Glutamatergic neuron (in vitro differentiated cells): ENCODE measurements at regions not wholly inside any gene's neighbourhood (a gene's known extent, or its start where the extent isn't known, plus 50 kb on each side); places are given as distances from the start of the nearest gene placed in this dataset.

ENCODE experiments used
- DNase-seq: peaks from one replicate; pipeline ENCODE4 v3.0.0; 2022
- H3K27ac Mint-ChIP-seq: one replicate; pipeline ENCODE4 v1.8.0; 2020; ENCODE audit warnings: mild to moderate bottlenecking, mixed read lengths, inconsistent platforms; ENCODE audit not compliant: unreplicated experiment
- H3K27me3 Mint-ChIP-seq: one replicate; pipeline ENCODE4 v1.8.0; 2020; ENCODE audit warnings: mild to moderate bottlenecking, moderate library complexity, mixed read lengths, inconsistent platforms; ENCODE audit not compliant: unreplicated experiment
- H3K36me3 Mint-ChIP-seq: one replicate; pipeline ENCODE4 v1.8.0; 2020; ENCODE audit warnings: mild to moderate bottlenecking, mixed read lengths, inconsistent platforms; ENCODE audit not compliant: unreplicated experiment
- H3K4me1 Mint-ChIP-seq: one replicate; pipeline ENCODE4 v1.8.0; 2020; ENCODE audit warnings: mild to moderate bottlenecking, low read depth, mixed read lengths, inconsistent platforms; ENCODE audit not compliant: unreplicated experiment
- H3K4me3 Mint-ChIP-seq: one replicate; pipeline ENCODE4 v1.8.0; 2020; ENCODE audit warnings: mild to moderate bottlenecking, mixed read lengths, inconsistent platforms; ENCODE audit not compliant: unreplicated experiment
- H3K9me3 Mint-ChIP-seq: one replicate; pipeline ENCODE4 v1.8.0; 2020; ENCODE audit warnings: mild to moderate bottlenecking, moderate library complexity, mixed read lengths, inconsistent platforms; ENCODE audit not compliant: unreplicated experiment
- CTCF ChIP-seq: fragments of 200-600 bp; sonication (generic); IDR thresholded peaks from one replicate; pipeline ENCODE4 v1.5.0; 2021; ENCODE audit not compliant: partially characterized antibody, unreplicated experiment

- H3K36me3 Mint-ChIP-seq: no peaks in the 10 kb centered on the region
- no peak for TF ChIP-seq CTCF
- peaks cover 11% of the 10 kb centered on the region for H3K27me3 Mint-ChIP-seq
- H3K4me3 Mint-ChIP-seq: no peak overlapping the region
- H3K4me1 Mint-ChIP-seq: peaks cover 9% of the 10 kb centered on the region
- DNase-seq: no peak
- H3K9me3 Mint-ChIP-seq: peaks cover 5% of the 10 kb centered on the region
- H3K27ac Mint-ChIP-seq: no peak overlapping the region
Observed at GRCh38 chr9:129254566-129255287, 76.7 kb upstream of the IER5L start.

DNA sequence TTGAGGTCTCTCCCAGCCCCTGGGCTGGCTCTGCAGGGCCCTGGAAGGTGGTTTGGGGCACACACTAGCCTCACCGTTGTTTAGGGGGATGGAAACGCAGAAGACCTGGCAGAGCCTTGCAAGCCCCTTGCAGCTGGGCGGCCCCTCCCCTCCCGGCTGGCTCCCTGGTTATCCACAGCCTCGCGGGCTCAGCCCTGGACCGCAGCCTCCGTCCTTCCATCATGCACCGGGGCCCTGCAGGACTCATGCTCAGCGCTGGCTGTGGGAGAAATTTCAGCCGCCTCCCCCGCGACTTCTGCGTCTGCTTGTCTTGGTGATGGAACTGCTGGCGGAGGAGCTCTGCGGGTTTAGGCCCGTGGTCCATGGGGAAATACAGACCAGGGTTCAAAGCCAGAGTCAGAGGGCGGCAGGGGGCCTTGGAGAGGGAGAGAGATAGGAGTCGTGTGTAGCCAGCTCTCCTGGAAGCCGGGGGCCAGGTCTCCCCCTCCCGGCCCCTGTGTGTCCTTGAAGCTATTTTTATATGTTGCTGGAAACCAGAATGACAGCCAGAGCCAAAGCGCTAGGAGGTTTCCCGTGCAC is 75.8 kb upstream of the IER5L start:
- H3K27me3 Mint-ChIP-seq: peaks cover 8% of the 10 kb centered on the region
- peaks cover 5% of the 10 kb centered on the region for H3K9me3 Mint-ChIP-seq
- DNase-seq: no peak
- H3K36me3 Mint-ChIP-seq: no peaks in the 10 kb centered on the region
- H3K4me1 Mint-ChIP-seq: peaks cover 6% of the 10 kb centered on the region
- no peak for TF ChIP-seq CTCF
- H3K27ac Mint-ChIP-seq: no peak overlapping the region
- no peak overlapping the region for H3K4me3 Mint-ChIP-seq

DNA sequence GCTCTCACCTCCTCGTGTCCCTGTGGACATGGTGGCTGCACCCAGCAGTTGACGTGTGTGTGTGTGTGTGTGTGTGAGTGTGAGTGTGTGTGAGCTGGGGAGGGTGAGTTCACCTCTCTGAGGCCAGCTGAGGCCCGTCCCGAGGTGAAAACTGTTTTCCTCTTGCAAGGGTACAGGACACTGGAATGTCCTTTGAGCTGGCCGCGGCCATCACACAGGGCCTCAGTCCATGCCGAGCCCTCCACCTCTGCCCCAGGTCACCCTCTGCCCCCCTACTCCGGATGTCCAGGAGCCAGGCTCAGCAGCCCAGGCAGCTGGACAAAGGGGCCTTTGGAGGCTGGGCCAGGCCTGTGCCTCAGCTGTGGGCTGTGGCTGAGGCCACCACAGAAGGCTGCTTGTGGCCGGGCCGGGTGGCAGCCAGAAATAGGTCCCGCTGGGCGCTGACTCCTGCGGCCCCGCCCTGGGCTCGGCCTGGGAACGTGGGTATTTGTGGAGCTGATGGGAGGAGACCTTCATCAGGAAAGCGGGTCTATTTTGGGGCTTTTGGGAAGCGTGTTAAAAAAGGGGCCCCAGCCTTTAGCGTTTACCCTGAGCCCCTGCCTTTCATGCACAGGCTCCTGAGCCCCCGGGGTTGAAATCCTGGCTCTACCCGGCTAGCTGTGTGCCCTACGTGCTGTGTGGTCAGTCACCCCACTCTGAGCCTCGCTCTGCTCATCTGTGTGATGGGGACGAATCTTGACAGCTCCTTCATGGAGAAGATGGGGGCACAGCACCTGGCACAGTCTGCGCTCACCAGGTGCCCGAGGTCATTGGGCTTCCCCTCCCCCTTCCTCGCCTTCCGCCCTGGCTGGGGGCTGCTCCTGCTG is 75.1 kb upstream of the IER5L start:
- H3K27me3 Mint-ChIP-seq: peaks cover 7% of the 10 kb centered on the region
- peaks cover 5% of the 10 kb centered on the region for H3K9me3 Mint-ChIP-seq
- no peak overlapping the region for H3K27ac Mint-ChIP-seq
- TF ChIP-seq CTCF: no peak
- H3K36me3 Mint-ChIP-seq: no peaks in the 10 kb centered on the region
- no peak overlapping the region for H3K4me3 Mint-ChIP-seq
- peaks cover 6% of the 10 kb centered on the region for H3K4me1 Mint-ChIP-seq
- DNase-seq: no peak

- no peak for DNase-seq
- no peaks in the 10 kb centered on the region for H3K4me1 Mint-ChIP-seq
- no peak overlapping the region for H3K27ac Mint-ChIP-seq
- no peak for TF ChIP-seq CTCF
- no peaks in the 10 kb centered on the region for H3K36me3 Mint-ChIP-seq
- H3K4me3 Mint-ChIP-seq: no peak overlapping the region
- H3K27me3 Mint-ChIP-seq: peaks cover 5% of the 10 kb centered on the region
- peaks cover 5% of the 10 kb centered on the region for H3K9me3 Mint-ChIP-seq
Observed at GRCh38 chr9:129250786-129251185, 72.7 kb upstream of the IER5L start.
